ENCODE measurements at regions not wholly inside any gene's neighbourhood (a gene's known extent, or its start where the extent isn't known, plus 50 kb on each side); places are given as distances from the start of the nearest gene placed in this dataset.

DNA sequence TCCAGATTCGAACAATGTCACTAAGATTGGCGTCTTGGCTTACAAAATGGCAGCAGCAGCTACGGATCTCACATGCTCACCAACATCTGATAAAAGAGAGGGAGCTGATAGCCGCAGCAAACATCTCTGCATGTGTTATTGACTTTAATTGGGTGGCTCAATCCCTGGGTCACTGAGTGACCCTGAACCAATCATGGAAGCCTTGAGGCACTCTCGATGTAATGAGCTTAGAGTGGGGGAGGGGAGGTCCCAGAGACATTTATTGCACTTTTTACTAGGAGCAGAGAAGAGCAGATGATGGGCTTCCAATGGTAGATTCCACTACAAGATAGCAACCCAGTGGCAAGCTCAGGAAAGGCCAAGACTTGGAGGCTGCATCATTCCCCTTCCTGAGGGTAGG lies 238.7 kb downstream of the BMP7 start:
- TF ChIP-seq, protein P1, sequence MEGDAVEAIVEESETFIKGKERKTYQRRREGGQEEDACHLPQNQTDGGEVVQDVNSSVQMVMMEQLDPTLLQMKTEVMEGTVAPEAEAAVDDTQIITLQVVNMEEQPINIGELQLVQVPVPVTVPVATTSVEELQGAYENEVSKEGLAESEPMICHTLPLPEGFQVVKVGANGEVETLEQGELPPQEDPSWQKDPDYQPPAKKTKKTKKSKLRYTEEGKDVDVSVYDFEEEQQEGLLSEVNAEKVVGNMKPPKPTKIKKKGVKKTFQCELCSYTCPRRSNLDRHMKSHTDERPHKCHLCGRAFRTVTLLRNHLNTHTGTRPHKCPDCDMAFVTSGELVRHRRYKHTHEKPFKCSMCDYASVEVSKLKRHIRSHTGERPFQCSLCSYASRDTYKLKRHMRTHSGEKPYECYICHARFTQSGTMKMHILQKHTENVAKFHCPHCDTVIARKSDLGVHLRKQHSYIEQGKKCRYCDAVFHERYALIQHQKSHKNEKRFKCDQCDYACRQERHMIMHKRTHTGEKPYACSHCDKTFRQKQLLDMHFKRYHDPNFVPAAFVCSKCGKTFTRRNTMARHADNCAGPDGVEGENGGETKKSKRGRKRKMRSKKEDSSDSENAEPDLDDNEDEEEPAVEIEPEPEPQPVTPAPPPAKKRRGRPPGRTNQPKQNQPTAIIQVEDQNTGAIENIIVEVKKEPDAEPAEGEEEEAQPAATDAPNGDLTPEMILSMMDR (IDR thresholded peaks at IDR 0.05), result no peak
- Histone ChIP-seq H3K9me3 (ENCODE audit: control insufficient read depth in 1 of 2, insufficient read depth in 1 of 2, low read length in 2 of 2) (peaks cover 0 to 6% of the 10 kb centered on the region in 2 experiments), H3K27me3 (ENCODE audit: control insufficient read depth in 1 of 2, insufficient read depth in 2 of 2, low read length in 2 of 2) (peaks cover 0 to 8% of the 10 kb centered on the region in 2 experiments), H3K4me1 (ENCODE audit: insufficient read depth, low read length) (no peaks in the 10 kb centered on the region), H3K27ac (ENCODE audit: low read depth in 1 of 2, low read length in 2 of 2) (no peak overlapping the region), H3K36me3 (ENCODE audit: insufficient read depth, low read length) (no peaks in the 10 kb centered on the region), H3K4me3 (ENCODE audit: low read length) (no peak overlapping the region)
- H3K9me3 Mint-ChIP-seq, result no peaks in the 10 kb centered on the region
- H3K27me3 Mint-ChIP-seq, result peaks cover 44% of the 10 kb centered on the region
- no peaks in the 10 kb centered on the region for H3K4me1 Mint-ChIP-seq (ENCODE audit: low read depth)
- ChIA-PET CTCF (no interaction called here), POLR2A (no interaction called here)
- DNase-seq (no peak), ATAC-seq (ENCODE audit: poor library complexity) (no peak)
- H3K27ac Mint-ChIP-seq, result no peak overlapping the region
- no peak overlapping the region for H3K4me3 Mint-ChIP-seq
- H3K36me3 Mint-ChIP-seq (ENCODE audit: low read depth), result no peaks in the 10 kb centered on the region
- intact Hi-C loops (cut with DNase I, micrococcal nuclease), result no loop called here

DNA sequence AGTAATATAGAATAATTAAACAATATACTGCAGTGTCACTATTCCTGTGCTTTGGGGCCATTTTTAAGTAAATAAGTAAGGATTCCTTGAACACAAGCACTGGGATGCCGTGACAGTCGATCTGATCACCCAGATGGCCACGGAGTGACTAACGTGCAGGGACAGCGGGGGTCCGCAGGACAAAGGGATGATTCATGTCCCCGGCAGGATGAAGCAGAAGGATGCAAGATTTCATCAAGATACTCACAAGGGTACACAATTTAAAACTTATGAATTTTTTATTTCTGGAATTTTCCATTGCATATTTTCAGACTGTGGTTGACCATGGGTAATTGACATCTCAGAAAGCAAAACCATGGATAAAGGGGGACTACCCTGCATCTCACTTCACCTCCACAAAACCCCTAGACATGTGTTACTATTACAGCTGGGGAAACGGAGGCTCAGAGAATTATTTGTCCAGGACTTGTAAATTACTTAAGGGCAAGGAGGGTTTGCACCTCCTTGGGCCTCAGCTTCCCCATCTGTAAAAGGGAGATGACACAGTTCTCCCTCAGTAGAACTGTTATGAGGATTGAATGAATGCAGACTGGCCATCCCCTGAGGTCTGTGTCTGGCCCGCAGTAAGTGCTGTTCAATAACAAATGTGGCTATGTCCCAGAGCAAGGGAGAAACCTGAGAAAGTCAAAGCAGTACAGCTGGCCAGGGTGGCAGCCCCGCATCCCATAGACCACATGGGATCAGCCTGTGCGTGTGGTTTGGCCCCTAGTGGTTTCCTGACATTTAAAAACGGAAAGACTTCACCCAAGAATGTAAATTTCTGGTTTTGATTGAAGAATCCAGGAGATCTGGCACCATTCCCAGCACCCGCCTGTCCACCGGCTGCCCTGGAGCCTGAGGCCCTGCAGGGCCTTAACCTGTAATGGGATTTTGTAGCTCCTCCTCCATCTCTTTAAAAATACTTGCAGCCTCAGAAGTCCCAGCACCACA lies 235.5 kb downstream of the BMP7 start:
- H3K4me1 Mint-ChIP-seq (ENCODE audit: low read depth), result no peaks in the 10 kb centered on the region
- peaks cover 45% of the 10 kb centered on the region for H3K27me3 Mint-ChIP-seq
- intact Hi-C loops (cut with DNase I, micrococcal nuclease), result no loop called here

DNA sequence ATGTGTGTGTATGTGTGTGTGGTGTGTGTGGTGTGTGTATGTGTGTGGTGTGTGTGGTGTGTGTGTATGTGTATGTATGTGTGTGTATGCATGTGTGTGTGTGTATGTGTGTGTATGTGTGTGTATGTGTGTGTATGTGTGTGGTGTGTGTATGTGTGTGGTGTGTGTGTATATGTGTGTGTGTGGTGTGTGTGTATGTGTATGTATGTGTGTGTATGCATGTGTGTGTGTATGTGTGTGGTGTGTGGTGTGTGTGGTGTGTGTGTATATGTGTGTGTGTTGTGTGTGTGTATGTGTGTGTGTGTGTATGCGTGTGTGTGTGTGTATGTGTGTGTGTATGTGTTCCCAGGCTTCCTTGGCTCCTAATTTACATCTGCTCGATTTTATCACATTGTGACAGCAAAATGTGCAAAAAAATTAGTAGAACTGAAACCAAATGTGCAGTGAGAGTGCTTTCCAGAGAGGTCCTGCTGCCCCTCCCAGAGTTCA lies 234.5 kb downstream of the BMP7 start:
- no peak for ATAC-seq (ENCODE audit: poor library complexity)
- CTCF ChIA-PET, result no interaction called here

More for the DNA sequence above, 235.5 kb downstream of the BMP7 start:
- ChIA-PET CTCF (no interaction called here), POLR2A (no interaction called here)
- peaks cover 2% of the 10 kb centered on the region for H3K9me3 Mint-ChIP-seq
- H3K4me1 ChIP-seq (ENCODE audit: insufficient read depth, low read length), result no peaks in the 10 kb centered on the region
- ATAC-seq (ENCODE audit: poor library complexity) (no peak), DNase-seq (no peak)
- H3K27ac Mint-ChIP-seq, result no peak overlapping the region
- peaks cover 4 to 8% of the 10 kb centered on the region in 2 experiments for H3K27me3 ChIP-seq (ENCODE audit: control insufficient read depth in 1 of 2, insufficient read depth in 2 of 2, low read length in 2 of 2)
- no peak overlapping the region for H3K4me3 ChIP-seq (ENCODE audit: low read length)
- H3K36me3 Mint-ChIP-seq (ENCODE audit: low read depth), result no peaks in the 10 kb centered on the region
- TF ChIP-seq, protein P1 (IDR thresholded peaks at IDR 0.05), result no peak
- H3K36me3 ChIP-seq (ENCODE audit: insufficient read depth, low read length), result no peaks in the 10 kb centered on the region
- peaks cover 0 to 9% of the 10 kb centered on the region in 2 experiments for H3K9me3 ChIP-seq (ENCODE audit: control insufficient read depth in 1 of 2, insufficient read depth in 1 of 2, low read length in 2 of 2)
- no peak overlapping the region for H3K4me3 Mint-ChIP-seq
- no peak overlapping the region for H3K27ac ChIP-seq (ENCODE audit: low read depth in 1 of 2, low read length in 2 of 2)

More for the DNA sequence above, 234.5 kb downstream of the BMP7 start:
- Mint-ChIP-seq H3K36me3 (ENCODE audit: low read depth) (no peaks in the 10 kb centered on the region), H3K4me3 (no peak overlapping the region), H3K9me3 (peaks cover 2% of the 10 kb centered on the region), H3K27ac (no peak overlapping the region), H3K4me1 (ENCODE audit: low read depth) (no peaks in the 10 kb centered on the region), H3K27me3 (peaks cover 55% of the 10 kb centered on the region)
- Histone ChIP-seq H3K27me3 (ENCODE audit: control insufficient read depth in 1 of 2, insufficient read depth in 2 of 2, low read length in 2 of 2) (peaks cover 4 to 10% of the 10 kb centered on the region in 2 experiments), H3K4me3 (ENCODE audit: low read length) (no peak overlapping the region), H3K4me1 (ENCODE audit: insufficient read depth, low read length) (no peaks in the 10 kb centered on the region), H3K27ac (ENCODE audit: low read depth in 1 of 2, low read length in 2 of 2) (no peak overlapping the region), H3K9me3 (ENCODE audit: control insufficient read depth in 1 of 2, insufficient read depth in 1 of 2, low read length in 2 of 2) (peaks cover 0 to 9% of the 10 kb centered on the region in 2 experiments), H3K36me3 (ENCODE audit: insufficient read depth, low read length) (no peaks in the 10 kb centered on the region)
- intact Hi-C loops (cut with DNase I, micrococcal nuclease), result no loop called here
- TF ChIP-seq, protein P1 (IDR thresholded peaks at IDR 0.05), result no peak
- no peak for DNase-seq
- POLR2A ChIA-PET, result no interaction called here

All from CD4-positive, alpha-beta T cell (primary cell).